ENCODE measurements at regions not wholly inside any gene's neighbourhood (a gene's known extent, or its start where the extent isn't known, plus 50 kb on each side); places are given as distances from the start of the nearest gene placed in this dataset.

DNA sequence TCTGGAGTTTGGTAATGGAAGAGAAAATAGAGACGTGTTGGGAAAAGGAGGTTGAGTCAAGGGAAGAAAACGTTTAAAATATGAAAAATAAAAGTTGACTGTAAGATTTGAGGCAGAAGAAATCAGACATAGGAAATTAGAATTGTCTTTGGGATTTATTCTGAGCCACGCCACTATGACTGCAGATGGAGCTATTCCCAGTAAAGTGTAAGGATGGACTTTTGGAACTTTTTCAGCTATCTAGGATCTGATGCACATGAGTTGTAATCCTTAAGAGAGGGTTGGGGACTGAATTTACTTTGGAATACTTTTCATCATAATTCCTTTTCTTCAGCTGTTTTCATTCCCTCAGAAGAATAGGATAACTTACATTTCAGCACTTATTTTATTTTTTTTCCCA lies 336.7 kb downstream of the FAM170A start:
- TF ChIP-seq CTCF (IDR thresholded peaks at IDR 0.05) (no peak), POLR2A (IDR thresholded peaks at IDR 0.05) (no peak), POLR2AphosphoS5 (IDR thresholded peaks at IDR 0.05) (no peak)
